Endothelial cell (in vitro differentiated cells): ENCODE measurements at regions not wholly inside any gene's neighbourhood (a gene's known extent, or its start where the extent isn't known, plus 50 kb on each side); places are given as distances from the start of the nearest gene placed in this dataset.

ENCODE experiments used
- DNase-seq: peaks from one replicate; pipeline ENCODE4 v3.0.0; 2021; ENCODE audit warnings: low spot score
- H3K27ac Mint-ChIP-seq: one replicate; pipeline ENCODE4 v1.8.0; 2021; ENCODE audit warnings: mixed read lengths, inconsistent platforms; ENCODE audit not compliant: unreplicated experiment
- H3K27me3 Mint-ChIP-seq: one replicate; pipeline ENCODE4 v1.8.0; 2021; ENCODE audit warnings: mild to moderate bottlenecking, moderate library complexity, mixed read lengths, inconsistent platforms; ENCODE audit not compliant: unreplicated experiment
- H3K36me3 Mint-ChIP-seq: one replicate; pipeline ENCODE4 v1.8.0; 2021; ENCODE audit warnings: mild to moderate bottlenecking, low read depth, mixed read lengths, inconsistent platforms; ENCODE audit not compliant: unreplicated experiment
- H3K4me1 Mint-ChIP-seq: one replicate; pipeline ENCODE4 v1.8.0; 2021; ENCODE audit warnings: mild to moderate bottlenecking, mixed read lengths, inconsistent platforms; ENCODE audit not compliant: unreplicated experiment
- H3K4me3 Mint-ChIP-seq: one replicate; pipeline ENCODE4 v1.8.0; 2021; ENCODE audit warnings: mild to moderate bottlenecking, mixed read lengths, inconsistent platforms; ENCODE audit not compliant: unreplicated experiment
- H3K9me3 Mint-ChIP-seq: one replicate; pipeline ENCODE4 v1.8.0; 2021; ENCODE audit warnings: mixed read lengths, inconsistent platforms; ENCODE audit not compliant: unreplicated experiment
- TF ChIP-seq, protein P1 (sequence below): fragments of 200-600 bp; sonication (generic); IDR thresholded peaks from one replicate; pipeline ENCODE4 v1.5.0; 2021; ENCODE audit warnings: antibody characterized with exemption; ENCODE audit not compliant: unreplicated experiment

DNA sequence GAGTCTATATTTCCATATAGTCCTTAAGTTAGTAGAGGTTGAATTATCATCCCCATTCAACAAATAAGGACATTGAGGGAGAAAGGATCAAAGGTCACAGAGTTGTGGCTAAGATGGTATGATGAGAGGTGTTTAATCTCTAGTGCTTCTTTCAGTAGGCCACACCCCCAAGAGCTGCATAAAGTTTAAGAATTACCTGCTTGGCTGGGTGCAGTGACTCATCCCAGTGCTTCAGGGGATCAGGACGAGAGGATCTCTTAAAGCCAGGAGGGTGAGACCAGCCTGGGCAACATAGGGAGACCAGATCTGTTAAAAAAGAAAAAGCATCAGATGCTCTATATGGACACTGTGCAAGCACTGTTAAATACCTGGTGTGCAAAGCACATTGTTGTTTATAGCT, 560.0 kb upstream of the KLHL1 start:
- H3K27me3 Mint-ChIP-seq, result no peaks in the 10 kb centered on the region
- DNase-seq, result no peak
- H3K36me3 Mint-ChIP-seq, result no peaks in the 10 kb centered on the region

DNA sequence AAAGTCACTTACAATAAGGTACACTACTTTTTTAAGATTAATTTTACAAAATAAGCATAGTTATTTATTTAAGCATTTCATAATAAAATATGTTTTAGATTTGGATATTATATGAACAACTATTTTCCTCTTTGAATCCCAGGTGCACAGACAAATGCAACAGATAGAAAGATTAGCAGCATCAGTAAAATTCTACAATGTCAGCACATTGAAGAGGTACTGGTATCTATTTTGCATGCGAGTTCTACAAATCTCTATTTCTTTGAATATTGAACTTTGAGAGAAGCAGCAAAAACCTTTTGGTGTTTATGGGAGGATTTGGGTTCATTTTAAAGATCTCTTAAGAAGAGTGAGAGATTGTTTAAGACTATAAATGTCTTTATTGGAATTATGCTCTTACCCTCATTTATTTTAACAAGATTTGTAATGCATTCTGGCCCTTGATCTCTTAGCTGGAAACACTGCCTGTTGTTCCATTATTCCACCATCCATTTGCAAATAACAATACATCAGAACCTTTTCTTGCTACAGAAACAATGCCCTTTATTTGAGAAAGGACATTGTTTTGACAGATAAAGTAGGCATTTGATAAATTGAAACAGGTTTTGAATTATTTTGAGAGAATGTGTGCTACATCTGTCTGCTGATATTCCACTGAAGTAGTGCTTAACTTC, 558.8 kb upstream of the KLHL1 start:
- H3K4me1 Mint-ChIP-seq, result peaks cover 8% of the 10 kb centered on the region
- no peak overlapping the region for H3K27ac Mint-ChIP-seq
- no peak for DNase-seq
- no peaks in the 10 kb centered on the region for H3K36me3 Mint-ChIP-seq
- no peak overlapping the region for H3K4me3 Mint-ChIP-seq
- H3K27me3 Mint-ChIP-seq, result no peaks in the 10 kb centered on the region
- TF ChIP-seq, protein P1, sequence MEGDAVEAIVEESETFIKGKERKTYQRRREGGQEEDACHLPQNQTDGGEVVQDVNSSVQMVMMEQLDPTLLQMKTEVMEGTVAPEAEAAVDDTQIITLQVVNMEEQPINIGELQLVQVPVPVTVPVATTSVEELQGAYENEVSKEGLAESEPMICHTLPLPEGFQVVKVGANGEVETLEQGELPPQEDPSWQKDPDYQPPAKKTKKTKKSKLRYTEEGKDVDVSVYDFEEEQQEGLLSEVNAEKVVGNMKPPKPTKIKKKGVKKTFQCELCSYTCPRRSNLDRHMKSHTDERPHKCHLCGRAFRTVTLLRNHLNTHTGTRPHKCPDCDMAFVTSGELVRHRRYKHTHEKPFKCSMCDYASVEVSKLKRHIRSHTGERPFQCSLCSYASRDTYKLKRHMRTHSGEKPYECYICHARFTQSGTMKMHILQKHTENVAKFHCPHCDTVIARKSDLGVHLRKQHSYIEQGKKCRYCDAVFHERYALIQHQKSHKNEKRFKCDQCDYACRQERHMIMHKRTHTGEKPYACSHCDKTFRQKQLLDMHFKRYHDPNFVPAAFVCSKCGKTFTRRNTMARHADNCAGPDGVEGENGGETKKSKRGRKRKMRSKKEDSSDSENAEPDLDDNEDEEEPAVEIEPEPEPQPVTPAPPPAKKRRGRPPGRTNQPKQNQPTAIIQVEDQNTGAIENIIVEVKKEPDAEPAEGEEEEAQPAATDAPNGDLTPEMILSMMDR, result no peak
- H3K9me3 Mint-ChIP-seq, result no peaks in the 10 kb centered on the region

More for the DNA sequence above, 560.0 kb upstream of the KLHL1 start:
- TF ChIP-seq, protein P1, result no peak
- no peak overlapping the region for H3K4me3 Mint-ChIP-seq
- no peaks in the 10 kb centered on the region for H3K9me3 Mint-ChIP-seq
- H3K27ac Mint-ChIP-seq, result no peak overlapping the region
- H3K4me1 Mint-ChIP-seq, result peaks cover 8% of the 10 kb centered on the region

GRCh38 chr13:70662231-70662940, 554.1 kb upstream of the KLHL1 start:
- TF ChIP-seq, protein P1, result no peak
- H3K4me3 Mint-ChIP-seq, result no peak overlapping the region
- DNase-seq, result no peak
- no peaks in the 10 kb centered on the region for H3K4me1 Mint-ChIP-seq
- H3K27me3 Mint-ChIP-seq, result no peaks in the 10 kb centered on the region
- H3K27ac Mint-ChIP-seq, result no peak overlapping the region
- H3K36me3 Mint-ChIP-seq, result no peaks in the 10 kb centered on the region
- H3K9me3 Mint-ChIP-seq, result no peaks in the 10 kb centered on the region

GRCh38 chr13:70644052-70644451, 535.8 kb upstream of the KLHL1 start:
- no peak overlapping the region for H3K4me3 Mint-ChIP-seq
- peaks cover 3% of the 10 kb centered on the region for H3K9me3 Mint-ChIP-seq
- H3K36me3 Mint-ChIP-seq, result no peaks in the 10 kb centered on the region
- TF ChIP-seq, protein P1, result no peak
- H3K4me1 Mint-ChIP-seq, result no peaks in the 10 kb centered on the region
- no peak for DNase-seq
- H3K27me3 Mint-ChIP-seq, result peaks cover 2% of the 10 kb centered on the region
- no peak overlapping the region for H3K27ac Mint-ChIP-seq

DNA sequence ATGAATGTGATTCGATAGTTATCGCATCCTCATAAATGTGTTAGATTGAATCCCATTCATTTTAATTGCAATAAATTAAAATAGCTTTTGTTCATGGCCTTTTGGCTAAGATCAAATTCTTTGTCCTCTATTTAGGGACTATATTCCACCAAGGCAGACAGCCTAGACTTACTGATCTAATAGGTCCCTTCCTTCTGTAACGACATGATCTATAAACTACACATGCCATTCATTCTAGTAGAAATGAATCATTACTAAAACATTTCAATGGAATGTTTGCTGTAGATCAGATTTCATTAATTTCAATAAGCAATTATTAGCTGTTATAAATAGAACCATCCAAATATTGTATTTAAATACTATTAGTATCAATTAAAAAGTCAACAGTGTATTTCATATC, 526.6 kb upstream of the KLHL1 start:
- TF ChIP-seq, protein P1, result no peak
- no peaks in the 10 kb centered on the region for H3K9me3 Mint-ChIP-seq
- H3K27ac Mint-ChIP-seq, result no peak overlapping the region
- H3K4me1 Mint-ChIP-seq, result no peaks in the 10 kb centered on the region
- H3K4me3 Mint-ChIP-seq, result no peak overlapping the region
- H3K36me3 Mint-ChIP-seq, result no peaks in the 10 kb centered on the region
- DNase-seq, result no peak
- H3K27me3 Mint-ChIP-seq, result no peaks in the 10 kb centered on the region
